CD4-positive, alpha-beta T cell treated with Interleukin-12 subunit alpha and Interleukin-12 subunit beta, for 1 hour (primary cell): ENCODE measurements at regions not wholly inside any gene's neighbourhood (a gene's known extent, or its start where the extent isn't known, plus 50 kb on each side); places are given as distances from the start of the nearest gene placed in this dataset.

ENCODE experiments used
- DNase-seq: peaks from one replicate; pipeline ENCODE4 v3.0.0-alpha.2; 2020

DNA sequence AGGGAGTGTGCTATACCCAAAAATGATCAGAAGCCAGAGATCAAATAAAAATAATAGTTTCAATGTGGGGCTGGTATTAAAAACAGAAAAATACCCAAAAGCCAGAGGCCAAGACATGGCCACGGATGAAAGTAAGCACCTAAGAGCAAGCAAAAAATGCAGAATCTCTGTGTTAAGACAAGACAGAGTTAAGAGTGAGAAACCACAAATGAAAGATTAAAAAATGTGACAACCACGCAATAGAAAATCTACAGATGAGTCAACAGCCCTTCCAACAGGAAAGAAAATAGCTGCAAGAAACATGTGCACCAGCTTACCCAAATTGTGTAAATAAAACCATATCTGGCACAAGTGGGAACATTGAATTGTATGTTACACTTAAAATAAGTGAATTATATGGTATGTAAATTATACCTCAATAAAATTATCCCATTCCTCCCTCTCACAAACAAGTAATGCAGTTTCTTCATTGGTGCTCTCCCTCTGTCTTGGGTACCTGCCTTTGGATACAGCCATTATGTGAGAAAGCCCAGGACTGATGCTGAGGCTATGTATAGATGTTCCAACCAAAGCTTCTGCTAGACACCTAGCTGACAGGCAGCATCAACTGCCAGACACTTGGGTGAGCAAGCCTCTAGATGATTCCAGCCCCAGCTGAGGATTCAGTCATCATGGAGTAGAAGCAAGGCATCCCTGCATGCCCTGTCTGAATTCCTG is 55.3 kb upstream of the UFL1 start:
- peak; percentile 15 for DNase-seq

DNA sequence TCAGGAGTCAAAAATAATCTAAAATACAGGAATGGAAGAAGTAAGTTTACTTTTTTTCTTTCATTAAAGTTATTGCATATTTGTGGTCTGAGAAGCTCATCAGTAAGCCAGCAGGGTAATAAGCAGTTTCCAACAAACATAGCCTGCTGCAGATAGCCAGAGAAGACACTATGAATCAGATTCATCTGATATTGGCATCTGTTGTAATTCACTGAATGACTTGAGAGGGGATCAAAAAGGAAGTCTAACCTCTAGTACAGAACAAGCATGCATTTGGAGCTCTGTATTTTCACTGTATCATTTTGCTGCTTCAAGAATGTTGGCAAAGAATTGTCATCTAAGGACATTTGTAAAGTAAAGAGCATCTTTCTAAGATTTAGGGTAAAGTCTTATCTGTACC is 53.8 kb upstream of the UFL1 start:
- DNase-seq, result no peak

DNA sequence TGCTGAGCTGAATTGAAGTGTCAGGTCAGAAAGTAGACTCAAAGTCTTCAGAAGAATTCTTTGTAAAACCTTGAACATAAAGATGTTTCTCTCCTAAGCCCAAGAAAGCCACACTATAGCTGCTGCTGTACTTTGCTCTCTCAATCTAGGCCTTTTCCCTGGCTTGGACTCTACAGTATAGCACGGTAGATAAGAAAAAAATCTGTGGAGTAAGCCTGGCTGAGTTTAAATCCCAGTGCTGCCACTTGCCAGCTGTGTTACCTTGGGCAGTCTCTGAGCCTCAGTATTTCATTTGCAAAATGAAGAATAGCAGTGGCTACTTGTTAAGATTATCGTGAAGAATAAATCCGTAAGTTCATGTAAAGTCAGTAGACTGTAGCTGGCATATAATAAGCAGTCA is 53.3 kb upstream of the UFL1 start:
- DNase-seq, result no peak

DNA sequence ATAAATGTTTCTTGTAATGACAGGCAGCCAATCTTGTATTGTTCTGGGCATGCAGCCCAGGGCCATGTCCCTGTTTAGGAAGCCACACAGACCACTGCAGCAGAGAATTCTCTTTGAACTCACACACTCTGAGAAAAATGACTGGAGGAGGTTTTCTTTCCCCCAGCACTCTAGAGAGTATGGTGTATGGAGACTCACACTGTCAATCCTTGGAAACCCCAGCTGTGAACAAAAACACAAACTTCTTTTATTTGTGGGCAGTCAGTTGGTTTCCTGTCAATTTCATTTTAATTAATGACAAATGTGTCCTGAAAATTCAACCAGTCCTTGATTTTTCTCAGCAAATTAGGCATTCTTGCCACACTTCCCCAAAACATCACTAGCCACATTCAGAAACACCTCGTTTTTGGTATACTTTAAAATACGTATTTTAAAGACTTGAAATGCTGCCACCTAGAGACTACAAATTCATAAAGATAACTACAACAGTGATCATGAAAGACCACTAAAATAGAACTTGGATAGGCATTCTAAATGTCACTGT is 52.9 kb upstream of the UFL1 start:
- DNase-seq, result no peak

DNA sequence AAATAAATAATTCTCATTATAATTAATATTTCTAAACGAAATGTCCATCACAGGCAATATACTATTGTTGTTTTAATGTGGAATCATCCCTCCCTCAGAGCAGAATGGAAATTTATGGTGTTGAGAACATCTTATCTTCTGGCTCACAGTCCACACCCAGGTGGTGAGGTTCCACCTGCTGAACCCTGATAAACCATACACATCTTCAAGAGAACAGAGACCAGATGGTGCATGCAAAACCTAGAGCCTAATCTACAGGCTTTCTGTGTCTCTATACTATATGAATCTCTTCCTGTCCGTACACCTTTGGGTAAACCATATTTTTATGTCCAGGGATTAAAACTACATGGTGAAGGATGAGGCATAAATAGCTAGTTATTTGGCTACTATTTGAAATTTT is 52.3 kb upstream of the UFL1 start:
- DNase-seq, result no peak

DNA sequence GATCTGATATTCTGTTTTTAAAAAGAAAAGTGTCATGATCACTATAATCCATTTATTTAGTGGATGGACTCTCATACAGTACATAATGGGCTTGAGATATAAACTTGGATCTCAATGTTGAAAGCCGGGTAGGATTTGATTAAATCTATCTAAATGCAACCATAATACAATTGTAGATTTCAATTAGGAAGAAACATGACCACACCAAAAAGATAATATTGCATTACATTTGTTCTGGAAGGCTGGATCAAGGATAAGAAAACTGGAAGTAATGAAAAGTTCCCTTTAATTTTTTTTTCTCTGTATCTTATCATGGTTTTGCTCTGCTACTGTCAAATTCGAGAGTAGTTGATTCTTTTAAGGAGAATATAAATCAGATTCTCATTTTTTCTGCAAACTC is 51.3 kb upstream of the UFL1 start:
- no peak for DNase-seq
